Stomach (tissue), 8 donors: ENCODE measurements at regions not wholly inside any gene's neighbourhood (a gene's known extent, or its start where the extent isn't known, plus 50 kb on each side); places are given as distances from the start of the nearest gene placed in this dataset.

Experiments used
- DNase-seq, 2 donors: peaks; one replicate each; pipeline versions ENCODE4 v3.0.0 to v3.0.0-alpha.2; 2013 to 2019
- H3K27ac ChIP-seq, 5 donors: fragments of 200-600 bp in 4 of 5; sonication (generic) in 4 of 5; one replicate each; pipeline ENCODE4 v1.5.1; 2013 to 2019; ENCODE audit warnings: mild to moderate bottlenecking in 1 of 5, moderate library complexity in 1 of 5
- H3K27me3 ChIP-seq, 3 donors: fragments of 200-600 bp; sonication (generic); one replicate each; pipeline ENCODE4 v1.5.1; 2017 to 2019; ENCODE audit warnings: mixed run types in 1 of 3
- H3K36me3 ChIP-seq, 4 donors: fragments of 200-600 bp; sonication (generic); 1 replicate in 3 of 4; 2 replicates in 1 of 4; pipeline ENCODE4 v1.5.1; 2016 to 2019
- H3K4me1 ChIP-seq, 4 donors: fragments of 200-600 bp; sonication (generic); one replicate each; pipeline ENCODE4 v1.5.1; 2016 to 2019
- H3K4me3 ChIP-seq, 4 donors: fragments of 200-600 bp; sonication (generic) in 3 of 4; one replicate each; pipeline ENCODE4 v1.5.1; 2016 to 2019; ENCODE audit warnings: mild to moderate bottlenecking in 1 of 4
- H3K9me3 ChIP-seq, 4 donors: fragments of 200-600 bp; sonication (generic); one replicate each; pipeline ENCODE4 v1.5.1; 2016 to 2019
- EP300 ChIP-seq: sonication (generic); formaldehyde crosslinking; IDR thresholded peaks from one replicate; pipeline ENCODE4 v1.6.1; 2017; ENCODE audit warnings: antibody characterized with exemption
- POLR2A ChIP-seq, 4 donors: fragments of 450-650 bp; IDR thresholded peaks; one replicate each; pipeline ENCODE4 v1.6.1; 2016; ENCODE audit warnings: antibody characterized with exemption in 4 of 4, control low read depth in 2 of 4, mild to moderate bottlenecking in 1 of 4, moderate library complexity in 1 of 4
- POLR2AphosphoS5 ChIP-seq, 3 donors: sonication (generic); formaldehyde crosslinking; IDR thresholded peaks; one replicate each; pipeline ENCODE4 v1.6.1; 2016; ENCODE audit warnings: antibody characterized with exemption in 3 of 3
- WGBS, 5 donors: extraction: QIAGEN DNeasy Blood & Tissue Kit in 3 of 5; methylation state at CpG; one replicate each; pipeline versions ENCODE4 v1.1.5 to v1.1.7; 2013 to 2018; 5-methylcytosine and 5-hydroxymethylcytosine counted together
- intact Hi-C: fragments of 100-400 bp; cut with DNase I; formaldehyde crosslinking; loops from one replicate; pipeline ENCODE4 v1.15.1; 2023; ENCODE audit warnings: low total_unique reads
- TF ChIP-seq, protein P1 (sequence below), 7 experiments: fragments of 450-650 bp in 4 of 7; fragments of 200-600 bp in 3 of 7; sonication (generic) in 3 of 7; IDR thresholded peaks; one replicate each; pipeline ENCODE4 v1.5.1; 2016 to 2019; ENCODE audit warnings: antibody characterized with exemption in 7 of 7, control low read depth in 2 of 7, mild to moderate bottlenecking in 1 of 7
- donor health status: healthy with polysubstance abuse.
- donor health status: Bipolar disorder and iron deficiency.
- donor health status: healthy.

DNA sequence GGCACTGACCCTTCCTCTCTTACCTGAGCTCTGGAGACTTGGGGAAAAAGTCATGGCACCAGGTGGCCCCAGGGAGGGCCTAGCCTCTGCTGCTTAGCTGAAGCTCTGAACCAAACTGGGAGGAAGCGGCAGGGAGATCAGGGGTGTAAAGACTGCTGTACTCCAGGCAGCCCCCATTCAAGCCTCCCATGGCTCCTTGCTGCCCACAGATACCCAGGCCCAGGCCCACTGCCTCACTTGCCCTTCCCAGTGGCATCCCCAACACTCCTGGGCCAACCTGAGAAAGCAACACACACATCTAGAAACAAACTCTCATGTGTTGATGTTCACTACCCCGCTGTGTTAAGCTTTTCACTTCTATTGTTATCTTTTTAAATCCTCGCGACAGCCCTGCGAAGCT lies 151.6 kb downstream of the C5orf15 start:
- no peak for DNase-seq
- H3K4me3 ChIP-seq, result no peak overlapping the region
- H3K27me3 ChIP-seq, result no peaks in the 10 kb centered on the region
- peaks cover 5 to 46% (median 19%) of the 10 kb centered on the region in 4 donors for H3K4me1 ChIP-seq
- H3K36me3 ChIP-seq, result no peaks in the 10 kb centered on the region
- intact Hi-C loops, result no loop called here
- 91 to 99% (median 94%) methylated on average over 5 of the region's 5 CpGs for WGBS, 5 donors
- no peaks in the 10 kb centered on the region for H3K9me3 ChIP-seq
- TF ChIP-seq, protein P1, sequence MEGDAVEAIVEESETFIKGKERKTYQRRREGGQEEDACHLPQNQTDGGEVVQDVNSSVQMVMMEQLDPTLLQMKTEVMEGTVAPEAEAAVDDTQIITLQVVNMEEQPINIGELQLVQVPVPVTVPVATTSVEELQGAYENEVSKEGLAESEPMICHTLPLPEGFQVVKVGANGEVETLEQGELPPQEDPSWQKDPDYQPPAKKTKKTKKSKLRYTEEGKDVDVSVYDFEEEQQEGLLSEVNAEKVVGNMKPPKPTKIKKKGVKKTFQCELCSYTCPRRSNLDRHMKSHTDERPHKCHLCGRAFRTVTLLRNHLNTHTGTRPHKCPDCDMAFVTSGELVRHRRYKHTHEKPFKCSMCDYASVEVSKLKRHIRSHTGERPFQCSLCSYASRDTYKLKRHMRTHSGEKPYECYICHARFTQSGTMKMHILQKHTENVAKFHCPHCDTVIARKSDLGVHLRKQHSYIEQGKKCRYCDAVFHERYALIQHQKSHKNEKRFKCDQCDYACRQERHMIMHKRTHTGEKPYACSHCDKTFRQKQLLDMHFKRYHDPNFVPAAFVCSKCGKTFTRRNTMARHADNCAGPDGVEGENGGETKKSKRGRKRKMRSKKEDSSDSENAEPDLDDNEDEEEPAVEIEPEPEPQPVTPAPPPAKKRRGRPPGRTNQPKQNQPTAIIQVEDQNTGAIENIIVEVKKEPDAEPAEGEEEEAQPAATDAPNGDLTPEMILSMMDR (IDR thresholded peaks at IDR 0.05), result no peak
- TF ChIP-seq EP300, result no peak
- no peak for TF ChIP-seq POLR2AphosphoS5 (IDR thresholded peaks at IDR 0.05)
- TF ChIP-seq POLR2A (IDR thresholded peaks at IDR 0.05), result no peak
- no peak overlapping the region for H3K27ac ChIP-seq

DNA sequence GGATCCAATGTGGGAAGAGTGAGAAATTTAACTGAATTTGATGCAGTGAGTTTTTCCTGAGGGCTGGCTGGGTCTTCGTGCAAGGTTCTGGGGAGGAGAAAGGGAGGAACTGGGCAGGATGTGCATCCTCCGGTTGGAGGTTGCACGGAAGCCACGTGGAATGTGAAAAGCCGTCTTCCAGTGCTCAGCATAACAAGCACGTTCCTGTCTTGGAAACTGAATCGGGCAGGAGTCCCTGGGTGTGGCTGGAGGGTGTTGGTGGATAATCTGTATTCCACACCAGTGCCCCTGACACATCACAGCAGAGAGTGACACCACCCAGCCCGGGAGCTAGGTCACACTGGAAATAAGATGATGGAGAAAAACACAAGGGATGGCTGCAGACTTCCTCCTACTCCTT lies 154.3 kb downstream of the C5orf15 start:
- no peak for TF ChIP-seq EP300
- no peak for TF ChIP-seq POLR2A (IDR thresholded peaks at IDR 0.05)
- no peak for TF ChIP-seq POLR2AphosphoS5 (IDR thresholded peaks at IDR 0.05)
- TF ChIP-seq, protein P1 (IDR thresholded peaks at IDR 0.05), result no peak
- Histone ChIP-seq H3K9me3 (no peaks in the 10 kb centered on the region), H3K36me3 (no peaks in the 10 kb centered on the region), H3K4me3 (no peak overlapping the region), H3K27me3 (no peaks in the 10 kb centered on the region), H3K4me1 (peaks cover 5 to 20% (median 14%) of the 10 kb centered on the region in 4 donors), H3K27ac (no peak overlapping the region)
- intact Hi-C loops, result no loop called here
- DNase-seq, result no peak
- WGBS, 5 donors, result 50 to 56% (median 51%) methylated on average over 8 of the region's 8 CpGs

DNA sequence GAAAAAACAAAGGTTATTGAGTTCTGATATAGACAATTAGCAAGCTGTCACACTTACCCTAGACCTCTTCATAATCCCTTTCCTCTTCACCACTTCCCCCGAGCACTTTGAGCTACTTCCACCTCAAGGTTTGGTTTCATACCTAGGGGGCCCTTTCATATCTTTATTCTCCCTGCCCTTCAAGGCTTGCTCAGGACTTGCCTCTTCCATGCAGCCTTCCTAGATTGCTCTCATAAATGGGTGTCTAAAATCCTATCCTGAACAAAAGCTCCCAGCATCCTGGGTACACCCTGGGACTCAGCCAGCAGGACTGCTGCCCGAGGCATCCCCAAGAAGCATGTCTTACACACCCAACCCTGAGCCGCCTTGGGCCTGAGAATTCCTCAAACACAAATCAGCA lies 157.3 kb downstream of the C5orf15 start:
- intact Hi-C loops, result no loop called here
- 88 to 93% (median 91%) methylated on average over 3 of the region's 3 CpGs for WGBS, 5 donors

DNA sequence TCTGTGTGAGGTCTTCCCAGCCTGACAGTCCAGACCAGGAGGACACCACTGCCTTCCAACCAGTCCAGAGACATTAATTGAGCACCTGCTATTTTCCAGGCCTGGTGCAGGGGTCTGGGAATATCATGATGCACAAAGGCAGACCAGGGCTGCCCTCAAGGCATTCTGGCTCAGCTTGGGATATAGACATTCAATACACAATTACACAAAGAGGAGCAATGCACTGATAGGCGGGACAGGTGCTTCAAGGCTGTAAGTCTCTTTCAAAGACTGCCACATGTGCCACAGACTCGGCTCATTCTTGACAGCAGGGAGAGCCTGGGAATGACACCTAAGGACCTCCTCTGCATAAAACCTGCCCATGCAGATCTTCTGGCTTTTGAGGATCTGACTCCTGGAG lies 158.6 kb downstream of the C5orf15 start:
- H3K4me3 ChIP-seq, result no peak overlapping the region
- intact Hi-C loops, result no loop called here
- TF ChIP-seq, protein P1 (IDR thresholded peaks at IDR 0.05), result no peak
- TF ChIP-seq EP300, result no peak
- no peak overlapping the region for H3K27ac ChIP-seq
- H3K4me1 ChIP-seq, result no peaks in the 10 kb centered on the region
- WGBS, 5 donors, result 83 to 100% (median 92%) methylated on average over 2 of the region's 2 CpGs
- H3K9me3 ChIP-seq, result no peaks in the 10 kb centered on the region
- H3K36me3 ChIP-seq, result no peaks in the 10 kb centered on the region
- peaks cover 0 to 7% (median 0%) of the 10 kb centered on the region in 3 donors for H3K27me3 ChIP-seq
- DNase-seq, result no peak

More for the DNA sequence above, 157.3 kb downstream of the C5orf15 start:
- H3K9me3 ChIP-seq, result no peaks in the 10 kb centered on the region
- H3K4me1 ChIP-seq, result no peaks in the 10 kb centered on the region
- peaks cover 0 to 7% (median 0%) of the 10 kb centered on the region in 3 donors for H3K27me3 ChIP-seq
- H3K36me3 ChIP-seq, result no peaks in the 10 kb centered on the region
- no peak for DNase-seq
- no peak overlapping the region for H3K4me3 ChIP-seq
- no peak for TF ChIP-seq POLR2A (IDR thresholded peaks at IDR 0.05)
- TF ChIP-seq EP300, result no peak
- no peak for TF ChIP-seq POLR2AphosphoS5 (IDR thresholded peaks at IDR 0.05)
- TF ChIP-seq, protein P1 (IDR thresholded peaks at IDR 0.05), result no peak
- no peak overlapping the region for H3K27ac ChIP-seq
